HepG2 (cell line): ENCODE measurements at regions not wholly inside any gene's neighbourhood (a gene's known extent, or its start where the extent isn't known, plus 50 kb on each side); places are given as distances from the start of the nearest gene placed in this dataset.

Source experiments
- ATAC-seq: fragments of 200-7000 bp; cut with Tn5 transposase; 3 replicates; pipeline ENCODE4 v1.9.1; 2020; ENCODE audit warnings: mild to moderate bottlenecking, moderate library complexity
- BruUV-seq: library from RNA; stranded (reverse); fragments of 400-500 nt; replicated peaks from 2 replicates; lab custom pipeline; 2021; lab: Mats Ljungman, UMichigan
- CTCF ChIA-PET: fragments of 300-600 bp; formaldehyde crosslinking; extraction: SDS; loops from one replicate; lab custom pipeline; 2021; ENCODE audit warnings: low total read pairs, inconsistent platforms, low intra/inter-chr PET ratio; lab: Yijun Ruan, JAX
- POLR2A ChIA-PET: fragments of 350-600 bp; sonication (Branson Sonifier 250); formaldehyde crosslinking; loops from one replicate; lab custom pipeline; 2020; ENCODE audit warnings: antibody characterized with exemption, inconsistent platforms; lab: Yijun Ruan, JAX
- DNase-seq: peaks from one replicate; pipeline ENCODE4 v3.0.0-alpha.2; 2015; ENCODE audit warnings: low spot score
- FAIRE-seq: peaks from 3 replicates; lab custom pipeline; 2011; peaks lifted over from hg19 to GRCh38; lab: Jason Lieb, UNC
- H2AFZ ChIP-seq: one replicate; pipeline ENCODE4 v1.6.1; 2011; ENCODE audit warnings: low read length, inconsistent platforms
- H3K27ac ChIP-seq: fragments of 300-600 bp; 3 replicates; pipeline ENCODE4 v1.8.0; 2011; ENCODE audit warnings: mixed run types, mild to moderate bottlenecking, mixed read lengths, low read length, inconsistent platforms; ENCODE audit not compliant: insufficient read depth; ENCODE audit errors: extremely low read length
- H3K27me3 ChIP-seq, 2 experiments: fragments of 200-600 bp in 1 of 2; 2 replicates in 1 of 2; 3 replicates in 1 of 2; pipeline versions ENCODE4 v1.6.0 to v1.8.0; 2011; ENCODE audit warnings: low read length in 2 of 2, mild to moderate bottlenecking in 2 of 2, moderate library complexity in 2 of 2, inconsistent platforms in 1 of 2; ENCODE audit not compliant: insufficient read depth in 2 of 2, control insufficient read depth in 1 of 2
- H3K36me3 ChIP-seq, 2 experiments: fragments of 200-600 bp in 1 of 2; replicated peaks in 1 of 2; 2 replicates in 1 of 2; 3 replicates in 1 of 2; pipeline versions ENCODE4 v1.5.1 to v1.8.0; 2011; ENCODE audit warnings: low read length in 2 of 2, inconsistent platforms in 1 of 2; ENCODE audit not compliant: insufficient read depth in 2 of 2, control insufficient read depth in 1 of 2
- H3K4me1 ChIP-seq: 2 replicates; pipeline ENCODE4 v1.5.1; 2012; ENCODE audit warnings: low read length, inconsistent platforms; ENCODE audit not compliant: insufficient read depth
- H3K4me2 ChIP-seq: 2 replicates; pipeline ENCODE4 v1.6.0; 2011; ENCODE audit warnings: low read depth, low read length, inconsistent platforms
- H3K4me3 ChIP-seq, 3 experiments: fragments of 200-600 bp in 1 of 3; sonication (generic), shearing (Covaris generic) in 1 of 3; replicated peaks in 1 of 3; 2 replicates each; pipeline ENCODE4 v1.5.1; 2011 to 2016; ENCODE audit warnings: low read length in 3 of 3, inconsistent platforms in 2 of 3, low read depth in 2 of 3, mild to moderate bottlenecking in 2 of 3, control low read depth in 1 of 3, mixed read lengths in 1 of 3; ENCODE audit not compliant: insufficient read depth in 1 of 3
- H3K79me2 ChIP-seq: one replicate; pipeline ENCODE4 v1.6.1; 2011; ENCODE audit warnings: low read length, inconsistent platforms; ENCODE audit not compliant: insufficient read depth
- H3K9ac ChIP-seq: 2 replicates; pipeline ENCODE4 v1.6.0; 2011; ENCODE audit warnings: mild to moderate bottlenecking, low read depth, low read length, inconsistent platforms; ENCODE audit not compliant: insufficient read depth
- H3K9me3 ChIP-seq: 2 replicates; pipeline ENCODE4 v1.5.1; 2012; ENCODE audit warnings: mild to moderate bottlenecking, low read length
- H4K20me1 ChIP-seq: 2 replicates; pipeline ENCODE4 v1.6.0; 2011; ENCODE audit warnings: inconsistent platforms, mild to moderate bottlenecking, low read length, moderate library complexity; ENCODE audit not compliant: insufficient read depth
- ETV5 ChIP-seq: IDR thresholded peaks from 2 replicates; pipeline ENCODE4 v1.6.1; 2018; ENCODE audit warnings: missing biosample characterization, missing genetic modification reagents, inconsistent platforms, borderline replicate concordance
- HNRNPH1 ChIP-seq: fragments of 200-400 bp; formaldehyde crosslinking; optimal IDR thresholded peaks from 2 replicates; pipeline ENCODE3; 2017; ENCODE audit warnings: mild to moderate bottlenecking, low read depth, low read length
- KDM1A ChIP-seq: IDR thresholded peaks from 2 replicates; pipeline ENCODE4 v1.6.1; 2016; ENCODE audit warnings: missing compliant biosample characterization
- MYC ChIP-seq: sonication (generic); formaldehyde crosslinking; IDR thresholded peaks from 2 replicates; pipeline ENCODE4 v1.9.0; 2021; ENCODE audit warnings: missing genetic modification reagents, borderline replicate concordance
- NFRKB ChIP-seq: fragments of 450-650 bp; IDR thresholded peaks from 2 replicates; pipeline ENCODE4 v1.6.1; 2017
- RNF2 ChIP-seq: fragments of 450-650 bp; conservative IDR thresholded peaks from 2 replicates; pipeline ENCODE4 v1.6.1; 2016; ENCODE audit warnings: low read depth
- SOX6 ChIP-seq, 2 experiments: fragments of 450-650 bp in 1 of 2; sonication (generic) in 1 of 2; formaldehyde crosslinking in 1 of 2; IDR thresholded peaks; 2 replicates each; pipeline versions ENCODE4 v1.4.0 to v1.6.1; 2017 to 2020; ENCODE audit warnings: antibody characterized with exemption in 1 of 2, mild to moderate bottlenecking in 1 of 2, missing genetic modification reagents in 1 of 2
- TARDBP ChIP-seq: sonication (generic); formaldehyde crosslinking; IDR thresholded peaks from 2 replicates; pipeline ENCODE4 v1.8.0; 2022; ENCODE audit warnings: mild to moderate bottlenecking, missing genetic modification reagents
- ZEB1 ChIP-seq: IDR thresholded peaks from 2 replicates; pipeline ENCODE4 v1.6.1; 2012; ENCODE audit warnings: mild to moderate bottlenecking, low read depth, inconsistent platforms; ENCODE audit not compliant: insufficient replicate concordance
- ZNF607 ChIP-seq: sonication (generic); formaldehyde crosslinking; IDR thresholded peaks from 2 replicates; pipeline ENCODE4 v1.5.1; 2020; ENCODE audit warnings: missing genetic modification reagents, mild to moderate bottlenecking, borderline replicate concordance
- ZNF674 ChIP-seq: sonication (generic); formaldehyde crosslinking; IDR thresholded peaks from 2 replicates; pipeline ENCODE4 v1.5.0; 2020; ENCODE audit warnings: low read depth, mild to moderate bottlenecking, missing genetic modification reagents
- ZNF713 ChIP-seq: sonication (generic); formaldehyde crosslinking; IDR thresholded peaks from 2 replicates; pipeline ENCODE4 v1.4.0; 2020; ENCODE audit warnings: mild to moderate bottlenecking, missing genetic modification reagents
- ZNF780A ChIP-seq: sonication (generic); formaldehyde crosslinking; IDR thresholded peaks from 2 replicates; pipeline ENCODE4 v1.8.0; 2022; ENCODE audit warnings: mild to moderate bottlenecking, missing genetic modification reagents, moderate library complexity
- WGBS: methylation state at CpG from one replicate; pipeline ENCODE4 v1.1.6; 2017; ENCODE audit warnings: low lambda C conversion rate; 5-methylcytosine and 5-hydroxymethylcytosine counted together
- in situ Hi-C: cut with HindIII; loops from 2 replicates; pipeline ENCODE4 v1.10.0; 2017; ENCODE audit warnings: low pct_unique_long_range_greater_than_20kb; ENCODE audit not compliant: extremely low pct_ligation_motif_present
- intact Hi-C: fragments of 100-400 bp; cut with micrococcal nuclease; formaldehyde crosslinking; loops from one replicate; pipeline ENCODE4 v1.10.0; 2022; ENCODE audit not compliant: unreplicated experiment
- TF ChIP-seq, protein P1 (sequence below): sonication (generic); formaldehyde crosslinking; IDR thresholded peaks from 2 replicates; pipeline ENCODE4 v1.4.0; 2020; ENCODE audit warnings: missing genetic modification reagents
- TF ChIP-seq, protein P2 (sequence below): sonication (generic); formaldehyde crosslinking; IDR thresholded peaks from 2 replicates; pipeline ENCODE4 v1.5.0; 2020; ENCODE audit warnings: missing genetic modification reagents

- Histone ChIP-seq H3K27me3 (no peaks in the 10 kb centered on the region), H3K9me3 (no peaks in the 10 kb centered on the region), H3K4me3 (no peak overlapping the region), H3K79me2 (no peaks in the 10 kb centered on the region), H3K9ac (no peak overlapping the region), H3K36me3 (no peaks in the 10 kb centered on the region), H3K4me1 (peaks cover 27% of the 10 kb centered on the region), H3K27ac (no peak overlapping the region), H4K20me1 (no peaks in the 10 kb centered on the region), H3K4me2 (no peak overlapping the region), H2AFZ (no peak overlapping the region)
- in situ Hi-C loops (no loop called here), intact Hi-C loops (no loop called here)
- ChIA-PET CTCF (no interaction called here), POLR2A (no interaction called here)
- 90% methylated on average over 3 of the region's 3 CpGs for WGBS
- ATAC-seq: no peak
- no peak for TF ChIP-seq ETV5 (CRISPR knock-in tag)
- TF ChIP-seq SOX6 (IDR thresholded peaks at IDR 0.05): no peak
- TF ChIP-seq SOX6 (CRISPR knock-in tag; IDR thresholded peaks at IDR 0.05): no peak
- no peak for TF ChIP-seq RNF2
- TF ChIP-seq ZNF674 (CRISPR knock-in tag): no peak
- no peak for TF ChIP-seq NFRKB
- TF ChIP-seq ZNF607 (CRISPR knock-in tag): no peak
- TF ChIP-seq, protein P1, sequence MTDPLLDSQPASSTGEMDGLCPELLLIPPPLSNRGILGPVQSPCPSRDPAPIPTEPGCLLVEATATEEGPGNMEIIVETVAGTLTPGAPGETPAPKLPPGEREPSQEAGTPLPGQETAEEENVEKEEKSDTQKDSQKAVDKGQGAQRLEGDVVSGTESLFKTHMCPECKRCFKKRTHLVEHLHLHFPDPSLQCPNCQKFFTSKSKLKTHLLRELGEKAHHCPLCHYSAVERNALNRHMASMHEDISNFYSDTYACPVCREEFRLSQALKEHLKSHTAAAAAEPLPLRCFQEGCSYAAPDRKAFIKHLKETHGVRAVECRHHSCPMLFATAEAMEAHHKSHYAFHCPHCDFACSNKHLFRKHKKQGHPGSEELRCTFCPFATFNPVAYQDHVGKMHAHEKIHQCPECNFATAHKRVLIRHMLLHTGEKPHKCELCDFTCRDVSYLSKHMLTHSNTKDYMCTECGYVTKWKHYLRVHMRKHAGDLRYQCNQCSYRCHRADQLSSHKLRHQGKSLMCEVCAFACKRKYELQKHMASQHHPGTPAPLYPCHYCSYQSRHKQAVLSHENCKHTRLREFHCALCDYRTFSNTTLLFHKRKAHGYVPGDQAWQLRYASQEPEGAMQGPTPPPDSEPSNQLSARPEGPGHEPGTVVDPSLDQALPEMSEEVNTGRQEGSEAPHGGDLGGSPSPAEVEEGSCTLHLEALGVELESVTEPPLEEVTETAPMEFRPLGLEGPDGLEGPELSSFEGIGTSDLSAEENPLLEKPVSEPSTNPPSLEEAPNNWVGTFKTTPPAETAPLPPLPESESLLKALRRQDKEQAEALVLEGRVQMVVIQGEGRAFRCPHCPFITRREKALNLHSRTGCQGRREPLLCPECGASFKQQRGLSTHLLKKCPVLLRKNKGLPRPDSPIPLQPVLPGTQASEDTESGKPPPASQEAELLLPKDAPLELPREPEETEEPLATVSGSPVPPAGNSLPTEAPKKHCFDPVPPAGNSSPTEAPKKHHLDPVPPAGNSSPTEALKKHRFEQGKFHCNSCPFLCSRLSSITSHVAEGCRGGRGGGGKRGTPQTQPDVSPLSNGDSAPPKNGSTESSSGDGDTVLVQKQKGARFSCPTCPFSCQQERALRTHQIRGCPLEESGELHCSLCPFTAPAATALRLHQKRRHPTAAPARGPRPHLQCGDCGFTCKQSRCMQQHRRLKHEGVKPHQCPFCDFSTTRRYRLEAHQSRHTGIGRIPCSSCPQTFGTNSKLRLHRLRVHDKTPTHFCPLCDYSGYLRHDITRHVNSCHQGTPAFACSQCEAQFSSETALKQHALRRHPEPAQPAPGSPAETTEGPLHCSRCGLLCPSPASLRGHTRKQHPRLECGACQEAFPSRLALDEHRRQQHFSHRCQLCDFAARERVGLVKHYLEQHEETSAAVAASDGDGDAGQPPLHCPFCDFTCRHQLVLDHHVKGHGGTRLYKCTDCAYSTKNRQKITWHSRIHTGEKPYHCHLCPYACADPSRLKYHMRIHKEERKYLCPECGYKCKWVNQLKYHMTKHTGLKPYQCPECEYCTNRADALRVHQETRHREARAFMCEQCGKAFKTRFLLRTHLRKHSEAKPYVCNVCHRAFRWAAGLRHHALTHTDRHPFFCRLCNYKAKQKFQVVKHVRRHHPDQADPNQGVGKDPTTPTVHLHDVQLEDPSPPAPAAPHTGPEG (CRISPR knock-in tag): no peak
- TF ChIP-seq MYC (CRISPR knock-in tag): no peak
- no peak for TF ChIP-seq ZNF713 (CRISPR knock-in tag)
- no peak for TF ChIP-seq ZNF780A (CRISPR knock-in tag)
- TF ChIP-seq TARDBP (CRISPR knock-in tag): no peak
- no peak for TF ChIP-seq HNRNPH1
- TF ChIP-seq, protein P2, sequence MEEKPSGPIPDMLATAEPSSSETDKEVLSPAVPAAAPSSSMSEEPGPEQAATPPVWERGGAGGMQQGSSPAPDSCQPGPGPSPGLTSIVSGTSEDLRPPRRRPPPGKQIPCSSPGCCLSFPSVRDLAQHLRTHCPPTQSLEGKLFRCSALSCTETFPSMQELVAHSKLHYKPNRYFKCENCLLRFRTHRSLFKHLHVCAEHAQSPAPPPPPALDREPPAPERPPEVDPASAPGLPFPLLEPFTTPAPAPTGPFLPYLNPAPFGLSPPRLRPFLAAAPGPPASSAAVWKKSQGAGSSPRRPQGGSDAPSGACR: no peak
- TF ChIP-seq KDM1A: no peak
- no peak for TF ChIP-seq ZEB1
- BruUV-seq: no TSS peak
- DNase-seq: no peak
- FAIRE-seq: no peak
Measured at GRCh38 chr7:138207555-138207971, 131.3 kb downstream of the AKR1D1 start.
